ENCODE measurements at regions not wholly inside any gene's neighbourhood (a gene's known extent, or its start where the extent isn't known, plus 50 kb on each side); places are given as distances from the start of the nearest gene placed in this dataset.

- Mint-ChIP-seq H3K27me3 (no peaks in the 10 kb centered on the region), H3K9me3 (no peaks in the 10 kb centered on the region), H3K36me3 (ENCODE audit: low read depth) (no peaks in the 10 kb centered on the region), H3K27ac (no peak overlapping the region), H3K4me1 (no peaks in the 10 kb centered on the region), H3K4me3 (no peak overlapping the region)
- no peak for TF ChIP-seq CTCF (IDR thresholded peaks at IDR 0.05)
- ChIA-PET CTCF (no interaction called here), POLR2A (no interaction called here)
- intact Hi-C loops (cut with micrococcal nuclease): no loop called here
- no peak for DNase-seq
- ATAC-seq (ENCODE audit: low read depth): no peak
Measured at GRCh38 chr12:22991250-22991844, 366.4 kb downstream of the ETNK1 start.

DNA sequence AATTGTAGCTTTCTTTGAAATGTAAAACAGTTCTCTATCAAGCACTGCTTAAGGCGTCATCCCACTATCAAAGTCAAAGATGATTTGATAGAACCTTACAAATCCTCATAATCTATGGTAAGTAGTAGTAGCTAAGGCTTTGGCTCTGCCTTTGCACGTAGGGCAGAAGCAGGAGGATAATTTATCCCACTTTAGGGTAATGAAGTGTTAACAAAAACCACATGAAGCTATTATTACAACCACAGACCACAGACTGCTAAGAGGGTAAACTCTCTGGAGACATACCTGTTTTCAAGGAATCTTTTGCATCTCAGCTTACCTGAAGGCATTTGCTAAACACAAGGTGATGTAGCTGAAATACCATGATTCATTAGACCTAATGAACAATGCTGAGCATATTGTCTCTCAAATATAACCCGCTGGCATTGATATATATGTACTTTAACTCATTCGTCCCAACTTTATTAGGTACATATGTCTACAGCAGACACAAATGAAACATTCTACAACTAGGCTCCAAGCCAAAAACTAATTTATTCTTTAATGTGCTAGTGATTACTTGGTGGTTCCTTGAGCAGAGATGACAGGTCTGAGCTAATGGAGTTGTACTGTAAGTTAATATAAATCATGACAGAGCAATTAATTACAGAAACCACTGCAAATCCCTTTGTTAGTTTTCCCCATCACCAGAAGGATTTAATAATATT, 368.8 kb downstream of the ETNK1 start:
- Mint-ChIP-seq H3K4me1 (no peaks in the 10 kb centered on the region), H3K27ac (no peak overlapping the region), H3K4me3 (no peak overlapping the region), H3K27me3 (no peaks in the 10 kb centered on the region), H3K9me3 (no peaks in the 10 kb centered on the region), H3K36me3 (ENCODE audit: low read depth) (no peaks in the 10 kb centered on the region)
- ChIA-PET POLR2A (no interaction called here), CTCF (no interaction called here)
- no peak for ATAC-seq (ENCODE audit: low read depth)
- TF ChIP-seq CTCF (IDR thresholded peaks at IDR 0.05): no peak
- no peak for DNase-seq
- intact Hi-C loops (cut with micrococcal nuclease): no loop called here

DNA sequence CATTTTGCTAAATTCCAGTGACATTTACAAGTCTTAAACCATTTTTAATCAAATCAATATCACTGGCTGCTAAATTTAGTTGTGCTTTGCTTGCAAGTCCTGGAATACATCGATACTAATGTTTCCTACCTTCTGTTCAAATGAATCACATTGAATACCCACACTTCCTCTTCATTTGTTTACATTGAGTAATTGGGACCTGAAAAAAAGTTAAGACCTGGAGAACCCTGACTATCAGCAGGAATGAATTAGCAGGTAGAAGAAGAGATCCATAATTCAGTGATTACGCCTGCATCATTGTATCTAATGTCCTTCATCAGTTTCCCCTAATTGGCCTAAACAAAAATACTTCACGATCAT, 369.3 kb downstream of the ETNK1 start:
- Mint-ChIP-seq H3K27ac (no peak overlapping the region), H3K36me3 (ENCODE audit: low read depth) (no peaks in the 10 kb centered on the region), H3K9me3 (no peaks in the 10 kb centered on the region), H3K4me3 (no peak overlapping the region), H3K27me3 (no peaks in the 10 kb centered on the region), H3K4me1 (no peaks in the 10 kb centered on the region)
- ATAC-seq (ENCODE audit: low read depth) (no peak), DNase-seq (no peak)
- ChIA-PET CTCF (no interaction called here), POLR2A (no interaction called here)
- no peak for TF ChIP-seq CTCF (IDR thresholded peaks at IDR 0.05)
- intact Hi-C loops (cut with micrococcal nuclease): no loop called here

DNA sequence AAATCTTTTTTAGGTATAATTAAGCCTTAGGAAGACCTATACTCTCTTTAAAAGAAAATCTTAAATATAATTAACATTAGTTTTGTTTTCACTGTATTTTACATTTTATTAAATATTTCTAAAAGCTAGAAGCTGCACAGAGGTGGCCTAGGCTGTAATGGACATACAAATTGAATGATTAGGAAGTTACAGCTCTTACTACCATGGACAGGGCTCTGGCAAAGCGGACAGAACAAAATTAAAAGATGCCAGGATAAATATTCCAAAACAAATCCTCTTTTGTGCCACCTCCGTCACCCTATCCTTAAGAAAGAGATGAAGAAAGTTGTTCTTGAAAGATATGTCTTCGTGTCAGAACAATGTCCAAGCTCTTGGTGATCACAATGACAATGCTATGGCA, 376.5 kb downstream of the ETNK1 start:
- ChIA-PET POLR2A (no interaction called here), CTCF (no interaction called here)
- Mint-ChIP-seq H3K27me3 (peaks cover 2% of the 10 kb centered on the region), H3K4me1 (no peaks in the 10 kb centered on the region), H3K9me3 (no peaks in the 10 kb centered on the region), H3K36me3 (ENCODE audit: low read depth) (no peaks in the 10 kb centered on the region), H3K4me3 (no peak overlapping the region), H3K27ac (no peak overlapping the region)
- ATAC-seq (ENCODE audit: low read depth): no peak
- TF ChIP-seq CTCF (IDR thresholded peaks at IDR 0.05): no peak
- intact Hi-C loops (cut with micrococcal nuclease): no loop called here
- no peak for DNase-seq

DNA sequence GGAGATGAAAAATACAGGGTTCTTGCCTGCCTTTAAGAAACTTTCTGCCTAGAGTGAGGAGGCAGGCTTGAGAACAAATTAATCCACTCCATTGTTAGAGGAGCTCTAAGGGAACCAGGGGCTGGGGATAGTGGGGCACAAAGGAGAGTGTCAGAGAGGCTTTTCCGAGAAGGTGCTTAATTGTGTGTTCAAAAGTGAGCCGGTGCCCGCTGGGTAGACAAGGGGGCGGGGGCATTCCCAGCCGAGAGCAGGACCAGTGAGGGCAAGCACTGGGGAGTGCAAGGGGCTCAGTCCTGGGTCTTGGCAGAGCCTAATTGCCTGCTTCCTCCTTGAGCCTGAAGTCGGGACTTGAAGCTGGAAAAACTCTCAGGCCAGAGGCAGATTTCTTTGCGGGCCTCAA, 377.4 kb downstream of the ETNK1 start:
- Mint-ChIP-seq H3K4me3 (no peak overlapping the region), H3K27me3 (peaks cover 2% of the 10 kb centered on the region), H3K36me3 (ENCODE audit: low read depth) (no peaks in the 10 kb centered on the region), H3K9me3 (no peaks in the 10 kb centered on the region), H3K27ac (no peak overlapping the region), H3K4me1 (no peaks in the 10 kb centered on the region)
- DNase-seq: no peak
- CTCF ChIA-PET: no interaction called here
- TF ChIP-seq CTCF (IDR thresholded peaks at IDR 0.05): no peak
- intact Hi-C loops (cut with micrococcal nuclease): no loop called here
- ATAC-seq (ENCODE audit: low read depth): no peak
- POLR2A ChIA-PET: no interaction called here
